Peyer's patch (tissue), 4 donors: ENCODE measurements at regions not wholly inside any gene's neighbourhood (a gene's known extent, or its start where the extent isn't known, plus 50 kb on each side); places are given as distances from the start of the nearest gene placed in this dataset.

Experiments
- POLR2A ChIP-seq, 2 donors: fragments of 450-650 bp; IDR thresholded peaks; one replicate each; pipeline ENCODE4 v1.5.1; 2017; ENCODE audit warnings: antibody characterized with exemption in 2 of 2, mild to moderate bottlenecking in 2 of 2, moderate library complexity in 2 of 2
- TF ChIP-seq, protein P1 (sequence below), 6 experiments: fragments of 450-650 bp in 4 of 6; fragments of 200-600 bp in 2 of 6; sonication (generic) in 1 of 6; IDR thresholded peaks; one replicate each; pipeline ENCODE4 v1.5.1; 2017 to 2019; ENCODE audit warnings: antibody characterized with exemption in 6 of 6, mild to moderate bottlenecking in 3 of 6, moderate library complexity in 1 of 6

DNA sequence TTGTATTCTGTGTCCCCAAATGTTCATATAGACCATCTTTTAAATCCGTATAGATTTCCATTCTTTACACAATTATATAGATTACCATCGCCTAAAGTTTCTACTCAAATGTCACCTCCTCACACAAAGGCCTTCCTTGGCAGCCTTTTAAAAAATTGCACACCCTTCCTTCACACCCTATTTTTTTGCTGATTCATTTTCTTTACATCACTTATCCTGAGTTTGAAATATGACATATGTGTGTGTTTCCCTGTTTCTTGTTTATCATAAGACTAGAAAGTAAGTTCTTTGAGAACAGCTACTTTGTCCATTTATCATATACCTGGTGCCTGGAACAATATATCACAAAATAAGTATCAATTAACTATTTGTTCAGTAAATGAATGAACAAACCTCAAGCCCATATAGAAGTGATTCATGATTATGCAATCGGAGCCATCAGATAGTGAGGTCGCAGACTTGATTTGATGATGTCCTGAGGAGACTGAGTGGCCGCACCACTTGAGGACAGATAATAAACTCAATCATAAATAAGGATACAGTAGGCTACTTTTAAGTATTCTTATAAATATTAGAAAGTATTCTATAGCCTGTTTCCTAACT is 327.4 kb upstream of the ZC3H12C start:
- no peak for TF ChIP-seq POLR2A (IDR thresholded peaks at IDR 0.05)
- TF ChIP-seq, protein P1, sequence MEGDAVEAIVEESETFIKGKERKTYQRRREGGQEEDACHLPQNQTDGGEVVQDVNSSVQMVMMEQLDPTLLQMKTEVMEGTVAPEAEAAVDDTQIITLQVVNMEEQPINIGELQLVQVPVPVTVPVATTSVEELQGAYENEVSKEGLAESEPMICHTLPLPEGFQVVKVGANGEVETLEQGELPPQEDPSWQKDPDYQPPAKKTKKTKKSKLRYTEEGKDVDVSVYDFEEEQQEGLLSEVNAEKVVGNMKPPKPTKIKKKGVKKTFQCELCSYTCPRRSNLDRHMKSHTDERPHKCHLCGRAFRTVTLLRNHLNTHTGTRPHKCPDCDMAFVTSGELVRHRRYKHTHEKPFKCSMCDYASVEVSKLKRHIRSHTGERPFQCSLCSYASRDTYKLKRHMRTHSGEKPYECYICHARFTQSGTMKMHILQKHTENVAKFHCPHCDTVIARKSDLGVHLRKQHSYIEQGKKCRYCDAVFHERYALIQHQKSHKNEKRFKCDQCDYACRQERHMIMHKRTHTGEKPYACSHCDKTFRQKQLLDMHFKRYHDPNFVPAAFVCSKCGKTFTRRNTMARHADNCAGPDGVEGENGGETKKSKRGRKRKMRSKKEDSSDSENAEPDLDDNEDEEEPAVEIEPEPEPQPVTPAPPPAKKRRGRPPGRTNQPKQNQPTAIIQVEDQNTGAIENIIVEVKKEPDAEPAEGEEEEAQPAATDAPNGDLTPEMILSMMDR (IDR thresholded peaks at IDR 0.05) = no peak
